Esophagus squamous epithelium (tissue), 5 donors: ENCODE measurements at regions not wholly inside any gene's neighbourhood (a gene's known extent, or its start where the extent isn't known, plus 50 kb on each side); places are given as distances from the start of the nearest gene placed in this dataset.
A peak's percentile ranks its signal among the peaks of the same experiment; 100 is the strongest.

Experiments used
- DNase-seq: peaks from one replicate; lab custom pipeline; 2025; lab: John Stamatoyannopoulos, UW
- H3K27ac ChIP-seq, 4 donors: fragments of 200-600 bp; sonication (generic); one replicate each; pipeline ENCODE4 v1.5.1; 2016 to 2019; ENCODE audit warnings: mild to moderate bottlenecking in 1 of 4
- H3K27me3 ChIP-seq, 4 donors: fragments of 200-600 bp; sonication (generic); 1 replicate in 3 of 4; 2 replicates in 1 of 4; pipeline versions ENCODE4 v1.5.1 to v1.6.0; 2017 to 2021; ENCODE audit warnings: antibody characterized with exemption in 1 of 4
- H3K36me3 ChIP-seq, 3 donors: fragments of 200-600 bp; sonication (generic); one replicate each; pipeline ENCODE4 v1.5.1; 2016 to 2019
- H3K4me1 ChIP-seq, 3 donors: fragments of 200-600 bp; sonication (generic); one replicate each; pipeline ENCODE4 v1.5.1; 2017 to 2019
- H3K4me3 ChIP-seq, 4 donors: fragments of 200-600 bp; sonication (generic); 1 replicate in 3 of 4; 2 replicates in 1 of 4; pipeline ENCODE4 v1.5.1; 2016 to 2019; ENCODE audit warnings: mild to moderate bottlenecking in 2 of 4, moderate library complexity in 1 of 4
- H3K9me3 ChIP-seq, 3 donors: fragments of 200-600 bp; sonication (generic); one replicate each; pipeline ENCODE4 v1.5.1; 2016 to 2019
- CTCF ChIP-seq, 6 experiments: fragments of 450-650 bp in 4 of 6; fragments of 200-600 bp in 2 of 6; sonication (generic) in 2 of 6; IDR thresholded peaks; one replicate each; pipeline ENCODE4 v1.5.1; 2016 to 2019; ENCODE audit warnings: antibody characterized with exemption in 6 of 6, mild to moderate bottlenecking in 4 of 6, moderate library complexity in 4 of 6
- POLR2A ChIP-seq, 4 donors: fragments of 450-650 bp; IDR thresholded peaks; one replicate each; pipeline ENCODE4 v1.6.1; 2017; ENCODE audit warnings: antibody characterized with exemption in 4 of 4, mild to moderate bottlenecking in 4 of 4, moderate library complexity in 3 of 4
- WGBS, 2 donors: methylation state at CpG; one replicate each; pipeline ENCODE4 v1.1.5; 2018; 5-methylcytosine and 5-hydroxymethylcytosine counted together
- intact Hi-C: fragments of 100-400 bp; cut with DNase I; formaldehyde crosslinking; loops from one replicate; pipeline ENCODE4 v1.15.0; 2022
- donor health status: DM: yes; HTN: yes; CAD: no.

GRCh38 chr6:157757430-157758403 is 65.3 kb upstream of the SNX9 start:
- H3K27me3 ChIP-seq: peaks cover 0 to 24% (median 0%) of the 10 kb centered on the region in 4 donors
- H3K9me3 ChIP-seq: peaks cover 0 to 8% (median 0%) of the 10 kb centered on the region in 3 donors
- TF ChIP-seq POLR2A (IDR thresholded peaks at IDR 0.05) (no peak), CTCF (IDR thresholded peaks at IDR 0.05) (no peak)
- no peaks in the 10 kb centered on the region for H3K36me3 ChIP-seq
- peaks cover 10 to 42% (median 24%) of the 10 kb centered on the region in 3 donors for H3K4me1 ChIP-seq
- no peak overlapping the region for H3K4me3 ChIP-seq
- DNase-seq: no peak
- WGBS, 2 donors: 79 to 82% methylated on average over 7 of the region's 7 CpGs
- peak overlapping the region in 3 of 4 donors; percentile 48 to 52 (median 50) for H3K27ac ChIP-seq
- intact Hi-C loops: loop anchor here (5.0 to 10.0 kb wide), 2 partner anchors 67 to 110 kb away; partner anchors contain the start of gene SNX9

GRCh38 chr6:157758516-157759023 is 64.5 kb upstream of the SNX9 start:
- H3K36me3 ChIP-seq: no peaks in the 10 kb centered on the region
- peaks cover 0 to 8% (median 0%) of the 10 kb centered on the region in 3 donors for H3K9me3 ChIP-seq
- peak overlapping the region in 3 of 4 donors; percentile 6 to 29 (median 27) for H3K27ac ChIP-seq
- H3K4me3 ChIP-seq: no peak overlapping the region
- H3K4me1 ChIP-seq: peaks cover 18 to 51% (median 33%) of the 10 kb centered on the region in 3 donors
- H3K27me3 ChIP-seq: peaks cover 0 to 22% (median 0%) of the 10 kb centered on the region in 4 donors
- WGBS, 2 donors: 77 to 78% methylated on average over 7 of the region's 7 CpGs
- DNase-seq: no peak
- intact Hi-C loops: loop anchor here (5.0 to 10.0 kb wide), 2 partner anchors 66 to 109 kb away; partner anchors contain the start of gene SNX9
- TF ChIP-seq POLR2A (IDR thresholded peaks at IDR 0.05): no peak
- TF ChIP-seq CTCF (IDR thresholded peaks at IDR 0.05): no peak

GRCh38 chr6:157759028-157759427 is 64.0 kb upstream of the SNX9 start:
- 53 to 76% methylated on average over 4 of the region's 4 CpGs for WGBS, 2 donors
- H3K4me1 ChIP-seq: peaks cover 23 to 55% (median 37%) of the 10 kb centered on the region in 3 donors
- intact Hi-C loops: loop anchor here (5.0 to 10.0 kb wide), 2 partner anchors 66 to 108 kb away; partner anchors contain the start of gene SNX9

GRCh38 chr6:157760137-157760536 is 62.9 kb upstream of the SNX9 start:
- Histone ChIP-seq H3K36me3 (no peaks in the 10 kb centered on the region), H3K27me3 (peaks cover 0 to 6% (median 0%) of the 10 kb centered on the region in 4 donors), H3K4me1 (peaks cover 32 to 66% (median 47%) of the 10 kb centered on the region in 3 donors), H3K27ac (peak overlapping the region in 2 of 4 donors; percentile 67 to 73), H3K9me3 (no peaks in the 10 kb centered on the region), H3K4me3 (no peak overlapping the region)
- no peak for DNase-seq
- 90 to 93% methylated on average over 6 of the region's 6 CpGs for WGBS, 2 donors
- no peak for TF ChIP-seq POLR2A (IDR thresholded peaks at IDR 0.05)
- TF ChIP-seq CTCF (IDR thresholded peaks at IDR 0.05): no peak
- intact Hi-C loops: no loop called here

More at GRCh38 chr6:157759028-157759427, 64.0 kb upstream of the SNX9 start:
- peaks cover 0 to 4% (median 0%) of the 10 kb centered on the region in 3 donors for H3K9me3 ChIP-seq
- peaks cover 0 to 17% (median 0%) of the 10 kb centered on the region in 4 donors for H3K27me3 ChIP-seq
- TF ChIP-seq POLR2A (IDR thresholded peaks at IDR 0.05) (no peak), CTCF (IDR thresholded peaks at IDR 0.05) (no peak)
- no peak overlapping the region for H3K4me3 ChIP-seq
- no peak for DNase-seq
- no peaks in the 10 kb centered on the region for H3K36me3 ChIP-seq
- peak overlapping the region in 1 of 4 donors; percentile 29 for H3K27ac ChIP-seq
